ENCODE measurements at regions not wholly inside any gene's neighbourhood (a gene's known extent, or its start where the extent isn't known, plus 50 kb on each side); places are given as distances from the start of the nearest gene placed in this dataset.

DNA sequence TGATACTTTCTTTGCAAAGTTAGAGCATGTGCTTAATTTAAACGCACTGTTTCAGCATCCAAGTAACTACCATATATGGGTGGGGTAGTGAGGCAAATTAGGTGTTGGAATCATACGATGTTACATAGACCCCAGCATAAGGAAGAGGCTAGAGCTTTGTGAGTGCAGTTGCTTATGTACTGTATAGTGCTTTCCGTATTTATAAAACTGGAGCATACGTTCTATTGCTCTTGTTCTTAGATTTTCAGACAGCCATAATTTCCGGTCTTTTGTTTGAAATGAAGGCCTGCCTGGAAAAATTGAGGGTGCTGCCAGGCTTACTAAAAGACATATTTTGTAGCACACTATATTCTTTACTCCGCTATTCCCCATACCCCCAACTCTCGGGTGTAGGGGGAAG lies 335.7 kb downstream of the FOXG1 start:
- TF ChIP-seq, protein P1, sequence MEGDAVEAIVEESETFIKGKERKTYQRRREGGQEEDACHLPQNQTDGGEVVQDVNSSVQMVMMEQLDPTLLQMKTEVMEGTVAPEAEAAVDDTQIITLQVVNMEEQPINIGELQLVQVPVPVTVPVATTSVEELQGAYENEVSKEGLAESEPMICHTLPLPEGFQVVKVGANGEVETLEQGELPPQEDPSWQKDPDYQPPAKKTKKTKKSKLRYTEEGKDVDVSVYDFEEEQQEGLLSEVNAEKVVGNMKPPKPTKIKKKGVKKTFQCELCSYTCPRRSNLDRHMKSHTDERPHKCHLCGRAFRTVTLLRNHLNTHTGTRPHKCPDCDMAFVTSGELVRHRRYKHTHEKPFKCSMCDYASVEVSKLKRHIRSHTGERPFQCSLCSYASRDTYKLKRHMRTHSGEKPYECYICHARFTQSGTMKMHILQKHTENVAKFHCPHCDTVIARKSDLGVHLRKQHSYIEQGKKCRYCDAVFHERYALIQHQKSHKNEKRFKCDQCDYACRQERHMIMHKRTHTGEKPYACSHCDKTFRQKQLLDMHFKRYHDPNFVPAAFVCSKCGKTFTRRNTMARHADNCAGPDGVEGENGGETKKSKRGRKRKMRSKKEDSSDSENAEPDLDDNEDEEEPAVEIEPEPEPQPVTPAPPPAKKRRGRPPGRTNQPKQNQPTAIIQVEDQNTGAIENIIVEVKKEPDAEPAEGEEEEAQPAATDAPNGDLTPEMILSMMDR (IDR thresholded peaks at IDR 0.05; ENCODE audit: low read depth, low read length, missing control alignments), result no peak
- no peak for DNase-seq (ENCODE audit: low read depth)
- in situ Hi-C loops (cut with HindIII; ENCODE audit: low sequenced_read_pairs), result no loop called here
- no peak overlapping the region for H3K4me3 ChIP-seq (ENCODE audit: low read depth, low read length)

DNA sequence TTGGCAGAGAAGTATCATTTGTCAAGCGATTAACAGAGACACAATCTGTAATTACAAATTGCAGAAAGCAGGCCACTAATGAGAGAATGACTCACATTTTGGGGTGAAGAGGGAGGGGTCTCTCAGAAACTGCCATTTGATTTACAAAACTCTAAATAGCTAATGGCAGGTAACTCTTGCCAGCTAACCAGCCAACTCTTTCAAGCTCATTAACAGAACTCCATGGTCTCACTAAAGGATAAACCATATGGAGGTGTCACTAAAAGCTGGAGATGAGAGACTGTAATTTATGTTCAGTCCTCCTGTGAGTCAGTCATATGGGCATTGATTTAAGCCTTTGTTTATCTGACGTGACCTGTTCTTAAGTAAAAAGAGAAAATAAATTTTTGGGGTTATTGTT lies 336.4 kb downstream of the FOXG1 start:
- H3K4me3 ChIP-seq (ENCODE audit: low read depth, low read length), result no peak overlapping the region
- TF ChIP-seq, protein P1 (IDR thresholded peaks at IDR 0.05; ENCODE audit: low read depth, low read length, missing control alignments), result no peak
- DNase-seq (ENCODE audit: low read depth), result no peak
- in situ Hi-C loops (cut with HindIII; ENCODE audit: low sequenced_read_pairs), result no loop called here

DNA sequence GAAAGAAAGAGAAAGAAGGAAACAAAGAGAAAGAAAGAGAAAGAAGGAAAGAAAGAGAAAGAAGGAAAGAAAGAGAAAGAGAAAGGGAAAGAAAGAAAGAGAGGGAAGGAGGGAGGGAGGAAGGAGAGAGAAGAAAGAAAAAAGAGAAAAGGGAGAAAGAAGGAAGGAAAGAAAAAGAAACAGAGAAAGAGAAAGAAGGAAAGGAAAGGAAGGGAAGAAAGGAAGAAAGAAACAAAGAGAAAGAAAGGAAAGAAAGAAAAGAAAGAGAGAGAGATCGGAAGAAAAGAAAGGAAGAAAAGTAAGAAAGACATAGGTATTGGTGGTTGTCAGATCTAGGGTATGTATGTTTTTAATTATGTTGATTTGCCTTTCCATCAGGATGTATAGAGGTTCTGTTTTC lies 342.3 kb downstream of the FOXG1 start:
- in situ Hi-C loops (cut with HindIII; ENCODE audit: low sequenced_read_pairs), result no loop called here
- DNase-seq (ENCODE audit: low read depth), result no peak
- no peak overlapping the region for H3K4me3 ChIP-seq (ENCODE audit: low read depth, low read length)

DNA sequence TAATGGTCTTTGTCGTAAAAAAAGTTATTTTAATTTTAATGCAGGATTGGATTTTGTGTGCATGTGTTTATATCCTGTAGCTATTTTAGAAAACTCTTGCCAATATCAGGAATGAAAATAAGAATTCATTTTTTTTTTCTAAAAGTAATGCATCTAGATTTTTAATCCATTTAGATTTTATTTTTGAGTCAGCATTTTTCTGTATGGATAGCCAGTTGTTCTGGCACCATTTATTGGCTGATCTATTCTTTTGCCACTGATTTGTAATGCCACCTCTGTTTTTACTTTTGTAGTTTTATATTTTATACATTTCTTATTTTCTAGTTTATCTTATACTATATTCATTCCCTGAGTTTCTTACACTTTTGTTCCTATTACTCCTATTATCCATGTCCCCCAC lies 343.0 kb downstream of the FOXG1 start:
- no peak overlapping the region for H3K4me3 ChIP-seq (ENCODE audit: low read depth, low read length)
- in situ Hi-C loops (cut with HindIII; ENCODE audit: low sequenced_read_pairs), result no loop called here
- DNase-seq (ENCODE audit: low read depth), result no peak
- TF ChIP-seq, protein P1 (IDR thresholded peaks at IDR 0.05; ENCODE audit: low read depth, low read length, missing control alignments), result no peak

More for the DNA sequence above, 342.3 kb downstream of the FOXG1 start:
- TF ChIP-seq, protein P1 (IDR thresholded peaks at IDR 0.05; ENCODE audit: low read depth, low read length, missing control alignments), result no peak

DNA sequence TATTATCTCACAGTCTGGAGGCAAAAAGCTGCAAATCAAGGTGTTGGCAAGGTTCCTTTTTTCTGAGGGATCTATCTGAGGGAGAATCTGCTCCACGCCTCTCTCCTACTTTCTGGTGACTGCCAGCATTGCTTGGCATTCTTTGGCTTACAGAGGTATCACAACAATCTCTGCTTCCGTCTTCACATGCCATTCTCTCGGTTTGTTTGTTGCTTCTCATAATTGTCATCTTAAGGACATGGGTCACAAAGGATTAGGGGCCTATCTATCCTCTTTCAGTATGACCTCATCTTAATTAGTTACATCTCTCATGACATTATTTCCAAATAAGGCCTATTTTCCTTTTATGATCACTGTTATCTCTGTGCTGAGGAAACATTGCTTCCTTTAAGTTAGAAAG lies 345.0 kb downstream of the FOXG1 start:
- TF ChIP-seq, protein P1 (IDR thresholded peaks at IDR 0.05; ENCODE audit: low read depth, low read length, missing control alignments), result no peak
- in situ Hi-C loops (cut with HindIII; ENCODE audit: low sequenced_read_pairs), result no loop called here
- DNase-seq (ENCODE audit: low read depth), result no peak
- H3K4me3 ChIP-seq (ENCODE audit: low read depth, low read length), result no peak overlapping the region

DNA sequence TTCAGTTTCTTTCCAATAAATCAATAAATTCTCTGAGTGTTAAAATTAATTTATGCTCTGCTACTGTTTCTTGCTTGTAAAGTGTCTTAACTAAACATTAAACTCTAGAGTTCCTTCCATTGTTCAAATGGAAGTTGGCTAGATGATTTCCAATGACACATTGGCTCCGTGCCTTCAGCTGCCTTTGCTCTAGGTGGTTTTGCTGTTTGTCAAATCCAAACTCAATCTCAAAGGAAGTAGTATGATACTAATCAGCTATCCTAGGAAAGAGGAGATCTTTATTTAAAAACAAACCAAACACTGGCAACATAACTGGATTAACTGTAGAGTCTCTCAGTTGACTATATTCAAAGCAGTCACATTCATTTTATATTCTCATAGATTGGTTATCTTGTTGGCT lies 356.4 kb downstream of the FOXG1 start:
- DNase-seq (ENCODE audit: low read depth), result no peak
- TF ChIP-seq, protein P1 (IDR thresholded peaks at IDR 0.05; ENCODE audit: low read depth, low read length, missing control alignments), result no peak
- no peak overlapping the region for H3K4me3 ChIP-seq (ENCODE audit: low read depth, low read length)
- in situ Hi-C loops (cut with HindIII; ENCODE audit: low sequenced_read_pairs), result no loop called here

DNA sequence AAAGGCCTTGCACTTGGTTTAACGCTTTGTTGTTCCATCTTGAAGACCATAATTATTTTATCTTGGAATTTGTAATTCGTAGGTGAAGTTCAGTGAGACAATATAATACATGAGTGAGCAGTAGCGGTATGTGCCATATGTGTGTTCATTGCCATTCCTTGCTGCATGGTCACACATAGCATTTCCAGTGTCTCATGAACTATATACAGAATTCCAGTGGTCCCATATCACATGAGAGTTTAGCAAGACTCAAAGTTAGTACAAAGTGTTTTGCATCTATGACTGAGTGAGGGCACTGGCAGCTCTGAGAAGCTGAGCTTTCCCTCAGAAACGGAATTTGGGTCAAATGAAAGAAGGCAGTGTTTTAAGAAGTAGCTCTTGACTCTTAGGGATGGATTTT lies 359.8 kb downstream of the FOXG1 start:
- in situ Hi-C loops (cut with HindIII; ENCODE audit: low sequenced_read_pairs), result no loop called here
- DNase-seq (ENCODE audit: low read depth), result no peak
- TF ChIP-seq, protein P1 (IDR thresholded peaks at IDR 0.05; ENCODE audit: low read depth, low read length, missing control alignments), result no peak
- no peak overlapping the region for H3K4me3 ChIP-seq (ENCODE audit: low read depth, low read length)

Measured in astrocyte of the cerebellum (primary cell).